BE2C (cell line): ENCODE measurements at regions not wholly inside any gene's neighbourhood (a gene's known extent, or its start where the extent isn't known, plus 50 kb on each side); places are given as distances from the start of the nearest gene placed in this dataset.
A peak's percentile ranks its signal among the peaks of the same experiment; 100 is the strongest.

ENCODE experiments used
- DNase-seq: peaks from one replicate; pipeline ENCODE4 v3.0.0-alpha.2; 2020
- H3K27me3 ChIP-seq: fragments of 250-450 bp; sonication (Bioruptor Pico); 2 replicates; pipeline ENCODE4 v1.5.1; 2020; ENCODE audit warnings: mild to moderate bottlenecking
- H3K36me3 ChIP-seq: fragments of 250-450 bp; sonication (Bioruptor Pico); 2 replicates; pipeline ENCODE4 v1.5.1; 2020; ENCODE audit warnings: mild to moderate bottlenecking
- H3K4me1 ChIP-seq: fragments of 250-450 bp; sonication (Bioruptor Pico); 2 replicates; pipeline ENCODE4 v1.5.1; 2020
- H3K4me3 ChIP-seq: 2 replicates; pipeline ENCODE4 v1.5.1; 2011; ENCODE audit warnings: low read depth, low read length
- H3K9me3 ChIP-seq: fragments of 250-450 bp; sonication (Bioruptor Pico); 2 replicates; pipeline ENCODE4 v1.5.1; 2020
- TF ChIP-seq, protein P1 (sequence below): IDR thresholded peaks from 2 replicates; pipeline ENCODE4 v1.5.1; 2012; ENCODE audit warnings: mild to moderate bottlenecking, low read depth, low read length

- Histone ChIP-seq H3K36me3 (no peaks in the 10 kb centered on the region), H3K4me3 (no peak overlapping the region), H3K4me1 (no peaks in the 10 kb centered on the region), H3K9me3 (no peaks in the 10 kb centered on the region), H3K27me3 (no peaks in the 10 kb centered on the region)
- DNase-seq: no peak
- TF ChIP-seq, protein P1, sequence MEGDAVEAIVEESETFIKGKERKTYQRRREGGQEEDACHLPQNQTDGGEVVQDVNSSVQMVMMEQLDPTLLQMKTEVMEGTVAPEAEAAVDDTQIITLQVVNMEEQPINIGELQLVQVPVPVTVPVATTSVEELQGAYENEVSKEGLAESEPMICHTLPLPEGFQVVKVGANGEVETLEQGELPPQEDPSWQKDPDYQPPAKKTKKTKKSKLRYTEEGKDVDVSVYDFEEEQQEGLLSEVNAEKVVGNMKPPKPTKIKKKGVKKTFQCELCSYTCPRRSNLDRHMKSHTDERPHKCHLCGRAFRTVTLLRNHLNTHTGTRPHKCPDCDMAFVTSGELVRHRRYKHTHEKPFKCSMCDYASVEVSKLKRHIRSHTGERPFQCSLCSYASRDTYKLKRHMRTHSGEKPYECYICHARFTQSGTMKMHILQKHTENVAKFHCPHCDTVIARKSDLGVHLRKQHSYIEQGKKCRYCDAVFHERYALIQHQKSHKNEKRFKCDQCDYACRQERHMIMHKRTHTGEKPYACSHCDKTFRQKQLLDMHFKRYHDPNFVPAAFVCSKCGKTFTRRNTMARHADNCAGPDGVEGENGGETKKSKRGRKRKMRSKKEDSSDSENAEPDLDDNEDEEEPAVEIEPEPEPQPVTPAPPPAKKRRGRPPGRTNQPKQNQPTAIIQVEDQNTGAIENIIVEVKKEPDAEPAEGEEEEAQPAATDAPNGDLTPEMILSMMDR: no peak
These were observed 61.0 kb upstream of the FAM47C start for GRCh38 chrX:36947214-36947613.

- TF ChIP-seq, protein P1: no peak
- no peaks in the 10 kb centered on the region for H3K4me1 ChIP-seq
- no peaks in the 10 kb centered on the region for H3K9me3 ChIP-seq
- DNase-seq: no peak
- no peak overlapping the region for H3K4me3 ChIP-seq
- H3K27me3 ChIP-seq: no peaks in the 10 kb centered on the region
- H3K36me3 ChIP-seq: no peaks in the 10 kb centered on the region
These were observed 57.5 kb upstream of the FAM47C start for GRCh38 chrX:36950495-36951253.

GRCh38 chrX:36957425-36958328, 50.5 kb upstream of the FAM47C start:
- no peaks in the 10 kb centered on the region for H3K9me3 ChIP-seq
- peaks cover 5% of the 10 kb centered on the region for H3K27me3 ChIP-seq
- DNase-seq: peak; percentile 35
- H3K4me3 ChIP-seq: peak overlapping the region; percentile 29
- H3K4me1 ChIP-seq: no peaks in the 10 kb centered on the region
- H3K36me3 ChIP-seq: no peaks in the 10 kb centered on the region
- TF ChIP-seq, protein P1: peak; percentile 18; the same call in 1 of the 2 replicates
